DND-41 (cell line): ENCODE measurements at regions not wholly inside any gene's neighbourhood (a gene's known extent, or its start where the extent isn't known, plus 50 kb on each side); places are given as distances from the start of the nearest gene placed in this dataset.

Experiments used
- ATAC-seq: fragments of 200-7000 bp; cut with Tn5 transposase; 3 replicates; pipeline ENCODE4 v1.9.1; 2021; ENCODE audit warnings: low read depth; ENCODE audit not compliant: insufficient read depth
- DNase-seq: peaks from one replicate; pipeline ENCODE4 v3.0.0-alpha.2; 2020
- H2AFZ ChIP-seq: 2 replicates; pipeline ENCODE4 v1.6.0; 2012; ENCODE audit warnings: low read depth, low read length
- H3K27ac ChIP-seq: 2 replicates; pipeline ENCODE4 v1.5.1; 2012; ENCODE audit warnings: low read length, inconsistent platforms
- H3K27me3 ChIP-seq: fragments of 200-600 bp; sonication (generic); 2 replicates; pipeline ENCODE4 v1.6.0; 2012; ENCODE audit warnings: low read length, mild to moderate bottlenecking, inconsistent platforms; ENCODE audit not compliant: insufficient read depth, poor library complexity
- H3K36me3 ChIP-seq: 2 replicates; pipeline ENCODE4 v1.5.1; 2012; ENCODE audit warnings: low read length, inconsistent platforms; ENCODE audit not compliant: insufficient read depth
- H3K4me1 ChIP-seq: 2 replicates; pipeline ENCODE4 v1.5.1; 2012; ENCODE audit warnings: mild to moderate bottlenecking, low read length; ENCODE audit not compliant: insufficient read depth
- H3K4me2 ChIP-seq: 2 replicates; pipeline ENCODE4 v1.6.0; 2012; ENCODE audit warnings: mild to moderate bottlenecking, moderate library complexity, low read length, inconsistent platforms; ENCODE audit not compliant: insufficient read depth
- H3K4me3 ChIP-seq, 2 experiments: fragments of 200-600 bp in 1 of 2; shearing (Covaris generic) in 1 of 2; 2 replicates each; pipeline ENCODE4 v1.5.1; 2012 to 2016; ENCODE audit warnings: inconsistent platforms in 2 of 2, low read length in 2 of 2, mild to moderate bottlenecking in 2 of 2, low read depth in 1 of 2, moderate library complexity in 1 of 2
- H3K79me2 ChIP-seq: 2 replicates; pipeline ENCODE4 v1.6.0; 2012; ENCODE audit warnings: low read length, inconsistent platforms; ENCODE audit not compliant: insufficient read depth
- H3K9ac ChIP-seq: 2 replicates; pipeline ENCODE4 v1.6.0; 2012; ENCODE audit warnings: low read depth, mild to moderate bottlenecking, inconsistent platforms, low read length, moderate library complexity
- H3K9me3 ChIP-seq: 2 replicates; pipeline ENCODE4 v1.5.1; 2012; ENCODE audit warnings: low read length, moderate library complexity, mild to moderate bottlenecking, inconsistent platforms; ENCODE audit not compliant: insufficient read depth, severe bottlenecking
- H4K20me1 ChIP-seq: 2 replicates; pipeline ENCODE4 v1.6.0; 2012; ENCODE audit warnings: low read length; ENCODE audit not compliant: insufficient read depth
- EZH2 ChIP-seq: IDR thresholded peaks from 3 replicates; pipeline ENCODE4 v1.6.1; 2012; ENCODE audit warnings: borderline replicate concordance, low read depth, mild to moderate bottlenecking, moderate library complexity, low read length, inconsistent platforms; ENCODE audit not compliant: severe bottlenecking
- TF ChIP-seq, protein P1 (sequence below): IDR thresholded peaks from 2 replicates; pipeline ENCODE4 v1.5.1; 2012; ENCODE audit warnings: borderline replicate concordance, low read length, moderate library complexity, mild to moderate bottlenecking; ENCODE audit not compliant: poor library complexity, severe bottlenecking; ENCODE audit errors: extremely low read depth

DNA sequence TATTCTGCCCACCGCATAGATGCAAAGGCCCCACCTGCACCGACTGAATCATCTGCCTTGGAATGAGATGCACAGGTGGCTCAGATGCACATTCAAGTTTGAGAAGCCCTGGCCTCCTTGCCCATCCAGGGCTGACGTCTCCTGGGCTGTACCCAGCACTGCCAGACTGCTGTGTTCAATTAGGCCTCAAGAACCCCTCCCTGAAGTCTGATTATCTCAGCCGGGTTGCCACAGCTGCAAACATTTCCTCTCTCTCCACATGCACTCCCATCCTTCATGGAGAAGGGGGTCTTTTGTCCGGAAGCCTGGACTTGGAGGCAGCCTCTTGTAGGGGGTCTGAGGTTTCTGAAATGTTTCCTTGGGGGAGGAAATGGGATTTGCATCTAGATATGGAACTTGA is 459.4 kb upstream of the PROK2 start:
- ATAC-seq (no peak), DNase-seq (no peak)
- Histone ChIP-seq H3K79me2 (no peaks in the 10 kb centered on the region), H3K27me3 (no peaks in the 10 kb centered on the region), H4K20me1 (no peaks in the 10 kb centered on the region), H3K36me3 (no peaks in the 10 kb centered on the region), H3K27ac (no peak overlapping the region), H3K9ac (no peak overlapping the region), H3K4me1 (no peaks in the 10 kb centered on the region), H2AFZ (no peak overlapping the region), H3K9me3 (no peaks in the 10 kb centered on the region), H3K4me2 (no peak overlapping the region), H3K4me3 (no peak overlapping the region)
- TF ChIP-seq EZH2: no peak
- TF ChIP-seq, protein P1, sequence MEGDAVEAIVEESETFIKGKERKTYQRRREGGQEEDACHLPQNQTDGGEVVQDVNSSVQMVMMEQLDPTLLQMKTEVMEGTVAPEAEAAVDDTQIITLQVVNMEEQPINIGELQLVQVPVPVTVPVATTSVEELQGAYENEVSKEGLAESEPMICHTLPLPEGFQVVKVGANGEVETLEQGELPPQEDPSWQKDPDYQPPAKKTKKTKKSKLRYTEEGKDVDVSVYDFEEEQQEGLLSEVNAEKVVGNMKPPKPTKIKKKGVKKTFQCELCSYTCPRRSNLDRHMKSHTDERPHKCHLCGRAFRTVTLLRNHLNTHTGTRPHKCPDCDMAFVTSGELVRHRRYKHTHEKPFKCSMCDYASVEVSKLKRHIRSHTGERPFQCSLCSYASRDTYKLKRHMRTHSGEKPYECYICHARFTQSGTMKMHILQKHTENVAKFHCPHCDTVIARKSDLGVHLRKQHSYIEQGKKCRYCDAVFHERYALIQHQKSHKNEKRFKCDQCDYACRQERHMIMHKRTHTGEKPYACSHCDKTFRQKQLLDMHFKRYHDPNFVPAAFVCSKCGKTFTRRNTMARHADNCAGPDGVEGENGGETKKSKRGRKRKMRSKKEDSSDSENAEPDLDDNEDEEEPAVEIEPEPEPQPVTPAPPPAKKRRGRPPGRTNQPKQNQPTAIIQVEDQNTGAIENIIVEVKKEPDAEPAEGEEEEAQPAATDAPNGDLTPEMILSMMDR: no peak

DNA sequence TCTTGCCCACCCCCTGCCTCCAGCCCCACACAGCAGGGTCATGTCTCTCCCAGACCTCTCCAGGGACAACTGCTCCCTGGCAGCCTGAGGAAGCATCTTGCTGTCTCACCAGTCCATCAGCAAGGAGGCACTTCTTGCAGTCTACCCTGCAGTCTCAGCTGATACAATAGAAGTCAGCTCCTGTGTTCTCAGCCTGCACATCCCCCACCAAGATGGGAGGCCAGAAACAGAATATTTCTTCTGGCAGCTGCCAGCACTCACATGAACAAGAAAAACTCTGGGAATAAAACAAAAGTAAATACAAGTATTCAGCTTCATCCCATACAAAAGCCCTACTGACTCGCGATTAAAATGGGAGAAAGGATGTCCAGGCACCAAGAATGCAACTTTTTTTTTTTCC is 457.4 kb upstream of the PROK2 start:
- H3K9ac ChIP-seq: no peak overlapping the region
- H3K4me1 ChIP-seq: no peaks in the 10 kb centered on the region
- no peak for TF ChIP-seq EZH2
- TF ChIP-seq, protein P1: no peak
- ATAC-seq: no peak
- H3K27me3 ChIP-seq: no peaks in the 10 kb centered on the region
- H3K36me3 ChIP-seq: no peaks in the 10 kb centered on the region
- no peak overlapping the region for H3K4me3 ChIP-seq
- H4K20me1 ChIP-seq: no peaks in the 10 kb centered on the region
- no peak overlapping the region for H3K27ac ChIP-seq
- no peaks in the 10 kb centered on the region for H3K9me3 ChIP-seq
- no peaks in the 10 kb centered on the region for H3K79me2 ChIP-seq
- no peak overlapping the region for H2AFZ ChIP-seq
- H3K4me2 ChIP-seq: no peak overlapping the region
- DNase-seq: no peak

DNA sequence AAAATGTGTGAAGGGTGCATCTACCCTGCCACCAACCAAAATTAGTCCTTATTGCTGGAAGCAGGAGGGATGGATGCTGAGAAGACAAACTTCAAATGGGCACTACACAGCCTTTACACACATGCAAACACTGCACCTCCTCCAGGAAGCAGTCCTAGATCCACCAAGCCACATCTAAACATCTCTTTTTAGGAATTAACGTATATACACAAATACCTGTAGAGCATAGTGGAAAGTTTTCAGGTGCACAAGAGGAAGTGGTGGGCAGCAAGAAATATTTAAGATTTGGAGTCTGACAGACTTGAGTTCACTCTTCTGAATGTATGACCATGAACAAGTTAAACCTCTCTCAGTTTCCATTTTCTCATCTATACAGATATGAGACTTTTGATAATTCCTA is 456.6 kb upstream of the PROK2 start:
- TF ChIP-seq EZH2: no peak
- TF ChIP-seq, protein P1: no peak

DNA sequence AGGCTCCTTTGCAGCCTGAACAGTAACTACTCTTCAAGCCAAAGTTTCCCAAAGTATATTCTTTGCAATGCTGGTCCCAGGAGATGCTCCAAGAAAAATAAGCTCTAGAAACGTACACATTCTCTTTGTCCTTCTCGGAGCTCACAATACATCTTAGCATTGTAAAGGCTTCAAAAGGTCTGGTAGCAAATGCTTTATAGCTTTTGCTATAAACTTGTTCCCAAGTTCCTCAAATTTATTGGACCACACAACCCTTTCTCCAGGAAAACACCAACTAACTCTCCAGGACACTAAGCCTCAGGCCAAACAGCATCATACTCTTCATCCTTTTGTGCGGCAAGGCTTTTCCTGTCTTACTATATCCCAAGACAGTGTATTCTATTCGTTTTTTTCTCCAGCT is 455.6 kb upstream of the PROK2 start:
- TF ChIP-seq, protein P1: no peak
- no peak for TF ChIP-seq EZH2
- Histone ChIP-seq H3K4me3 (no peak overlapping the region), H3K9me3 (no peaks in the 10 kb centered on the region), H3K36me3 (no peaks in the 10 kb centered on the region), H4K20me1 (no peaks in the 10 kb centered on the region), H3K4me1 (no peaks in the 10 kb centered on the region), H2AFZ (no peak overlapping the region), H3K9ac (no peak overlapping the region), H3K79me2 (no peaks in the 10 kb centered on the region), H3K27ac (no peak overlapping the region), H3K27me3 (no peaks in the 10 kb centered on the region), H3K4me2 (no peak overlapping the region)
- DNase-seq: no peak
- no peak for ATAC-seq

More for the DNA sequence above, 456.6 kb upstream of the PROK2 start:
- no peak overlapping the region for H3K9ac ChIP-seq
- DNase-seq (no peak), ATAC-seq (no peak)
- H4K20me1 ChIP-seq: no peaks in the 10 kb centered on the region
- no peaks in the 10 kb centered on the region for H3K36me3 ChIP-seq
- H3K4me2 ChIP-seq: no peak overlapping the region
- no peak overlapping the region for H2AFZ ChIP-seq
- no peaks in the 10 kb centered on the region for H3K9me3 ChIP-seq
- H3K27me3 ChIP-seq: no peaks in the 10 kb centered on the region
- H3K4me3 ChIP-seq: no peak overlapping the region
- no peak overlapping the region for H3K27ac ChIP-seq
- H3K4me1 ChIP-seq: no peaks in the 10 kb centered on the region
- H3K79me2 ChIP-seq: no peaks in the 10 kb centered on the region
